ENCODE measurements at regions not wholly inside any gene's neighbourhood (a gene's known extent, or its start where the extent isn't known, plus 50 kb on each side); places are given as distances from the start of the nearest gene placed in this dataset.

DNA sequence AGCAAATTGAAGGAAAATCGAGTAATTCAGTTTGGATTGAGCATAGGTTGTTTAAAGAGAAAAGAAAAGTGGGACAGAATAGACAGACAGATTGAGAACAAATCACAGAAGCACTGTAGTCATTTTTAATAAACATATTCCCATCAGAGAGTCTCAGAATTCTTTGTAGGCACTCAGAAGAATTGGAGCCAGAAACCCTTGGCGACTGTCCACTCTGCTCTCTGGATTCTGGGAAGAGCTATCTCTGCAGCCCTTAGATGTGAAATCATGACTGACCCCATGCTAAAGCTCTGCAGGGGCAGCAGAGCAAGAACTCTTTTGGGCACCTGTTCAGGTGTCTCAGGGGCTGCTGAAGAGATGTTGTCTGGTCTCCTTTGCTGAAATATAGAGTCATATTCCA, 223.7 kb upstream of the KIRREL3 start:
- H3K4me2 ChIP-seq (ENCODE audit: low read depth, low read length) = no peak overlapping the region
- no peak for DNase-seq
- H3K14ac ChIP-seq (replicated peaks; ENCODE audit: low read depth, low read length) = no peak overlapping the region
- no peak overlapping the region for H3K9ac ChIP-seq (ENCODE audit: low read depth, low read length)
- H2AK9ac ChIP-seq (replicated peaks; ENCODE audit: low read depth, low read length, poor library complexity) = no peak overlapping the region
- no peak overlapping the region for H2AK5ac ChIP-seq (ENCODE audit: low read depth, low read length)
- dilution Hi-C loops (cut with HindIII; ENCODE audit: low sequenced_read_pairs, unreplicated experiment) = no loop called here
- no peak overlapping the region for H2BK5ac ChIP-seq (ENCODE audit: low read depth, low read length, poor library complexity, severe bottlenecking)
- TF ChIP-seq, protein P1, sequence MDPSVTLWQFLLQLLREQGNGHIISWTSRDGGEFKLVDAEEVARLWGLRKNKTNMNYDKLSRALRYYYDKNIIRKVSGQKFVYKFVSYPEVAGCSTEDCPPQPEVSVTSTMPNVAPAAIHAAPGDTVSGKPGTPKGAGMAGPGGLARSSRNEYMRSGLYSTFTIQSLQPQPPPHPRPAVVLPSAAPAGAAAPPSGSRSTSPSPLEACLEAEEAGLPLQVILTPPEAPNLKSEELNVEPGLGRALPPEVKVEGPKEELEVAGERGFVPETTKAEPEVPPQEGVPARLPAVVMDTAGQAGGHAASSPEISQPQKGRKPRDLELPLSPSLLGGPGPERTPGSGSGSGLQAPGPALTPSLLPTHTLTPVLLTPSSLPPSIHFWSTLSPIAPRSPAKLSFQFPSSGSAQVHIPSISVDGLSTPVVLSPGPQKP (IDR thresholded peaks at IDR 0.05; ENCODE audit: borderline replicate concordance, low read depth, low read length) = no peak
- TF ChIP-seq MAZ (IDR thresholded peaks at IDR 0.05; ENCODE audit: borderline replicate concordance, low read depth, low read length) = no peak
- no peak for TF ChIP-seq BHLHE40 (IDR thresholded peaks at IDR 0.05; ENCODE audit: low read depth, low read length)
- TF ChIP-seq, protein P2, sequence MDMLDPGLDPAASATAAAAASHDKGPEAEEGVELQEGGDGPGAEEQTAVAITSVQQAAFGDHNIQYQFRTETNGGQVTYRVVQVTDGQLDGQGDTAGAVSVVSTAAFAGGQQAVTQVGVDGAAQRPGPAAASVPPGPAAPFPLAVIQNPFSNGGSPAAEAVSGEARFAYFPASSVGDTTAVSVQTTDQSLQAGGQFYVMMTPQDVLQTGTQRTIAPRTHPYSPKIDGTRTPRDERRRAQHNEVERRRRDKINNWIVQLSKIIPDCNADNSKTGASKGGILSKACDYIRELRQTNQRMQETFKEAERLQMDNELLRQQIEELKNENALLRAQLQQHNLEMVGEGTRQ (IDR thresholded peaks at IDR 0.05; ENCODE audit: low read depth, low read length) = no peak
- TF ChIP-seq, protein P3, sequence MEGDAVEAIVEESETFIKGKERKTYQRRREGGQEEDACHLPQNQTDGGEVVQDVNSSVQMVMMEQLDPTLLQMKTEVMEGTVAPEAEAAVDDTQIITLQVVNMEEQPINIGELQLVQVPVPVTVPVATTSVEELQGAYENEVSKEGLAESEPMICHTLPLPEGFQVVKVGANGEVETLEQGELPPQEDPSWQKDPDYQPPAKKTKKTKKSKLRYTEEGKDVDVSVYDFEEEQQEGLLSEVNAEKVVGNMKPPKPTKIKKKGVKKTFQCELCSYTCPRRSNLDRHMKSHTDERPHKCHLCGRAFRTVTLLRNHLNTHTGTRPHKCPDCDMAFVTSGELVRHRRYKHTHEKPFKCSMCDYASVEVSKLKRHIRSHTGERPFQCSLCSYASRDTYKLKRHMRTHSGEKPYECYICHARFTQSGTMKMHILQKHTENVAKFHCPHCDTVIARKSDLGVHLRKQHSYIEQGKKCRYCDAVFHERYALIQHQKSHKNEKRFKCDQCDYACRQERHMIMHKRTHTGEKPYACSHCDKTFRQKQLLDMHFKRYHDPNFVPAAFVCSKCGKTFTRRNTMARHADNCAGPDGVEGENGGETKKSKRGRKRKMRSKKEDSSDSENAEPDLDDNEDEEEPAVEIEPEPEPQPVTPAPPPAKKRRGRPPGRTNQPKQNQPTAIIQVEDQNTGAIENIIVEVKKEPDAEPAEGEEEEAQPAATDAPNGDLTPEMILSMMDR (conservative IDR thresholded peaks at IDR 0.05; ENCODE audit: low read depth, low read length) = no peak
- no peak for TF ChIP-seq SMC3 (IDR thresholded peaks at IDR 0.05; ENCODE audit: low read depth, low read length)
- TF ChIP-seq MAFK (IDR thresholded peaks at IDR 0.05; ENCODE audit: low read depth, low read length) = no peak
- no peak for TF ChIP-seq RFX5 (IDR thresholded peaks at IDR 0.05; ENCODE audit: low read depth, low read length)
- TF ChIP-seq RCOR1 (IDR thresholded peaks at IDR 0.05; ENCODE audit: insufficient replicate concordance, low read length) = no peak
- intact Hi-C loops (cut with micrococcal nuclease) = no loop called here
- no peak overlapping the region for H4K5ac ChIP-seq (ENCODE audit: low read depth, low read length)
- H3K9me1 ChIP-seq (ENCODE audit: insufficient read depth, low read length) = no peaks in the 10 kb centered on the region
- H4K91ac ChIP-seq (ENCODE audit: insufficient read depth, low read depth, low read length) = no peak overlapping the region
- no peak overlapping the region for H2BK120ac ChIP-seq (ENCODE audit: low read depth, low read length)
- ChIA-PET CTCF (no interaction called here), POLR2A (ENCODE audit: unreplicated experiment) (no interaction called here)
- no peak overlapping the region for H3K18ac ChIP-seq (ENCODE audit: low read depth, low read length)
- no TSS peak for BruUV-seq (replicated peaks)
- no peak overlapping the region for H3K23ac ChIP-seq (ENCODE audit: low read depth, low read length)
- in situ Hi-C loops (cut with MboI; ENCODE audit: low sequenced_read_pairs) = no loop called here
- H2AFZ ChIP-seq (replicated peaks; ENCODE audit: low read length, poor library complexity) = no peak overlapping the region
- no peaks in the 10 kb centered on the region for H3K9me3 ChIP-seq (ENCODE audit: control insufficient read depth, insufficient read depth, low read length)
- ATAC-seq (ENCODE audit: low read depth) = no peak
- no peaks in the 10 kb centered on the region for H3K27me3 ChIP-seq (ENCODE audit: control insufficient read depth, insufficient read depth, low read length)
- no peaks in the 10 kb centered on the region for H3K36me3 ChIP-seq (ENCODE audit: control insufficient read depth, insufficient read depth, low read length)
- no peaks in the 10 kb centered on the region for H4K20me1 ChIP-seq (ENCODE audit: insufficient read depth, low read length)
- no peak overlapping the region for H2BK20ac ChIP-seq (ENCODE audit: low read depth, low read length)
- no peak overlapping the region for H4K8ac ChIP-seq (ENCODE audit: low read depth in 2 of 2, low read length in 2 of 2)
- WGBS, 2 experiments (ENCODE audit: extremely low coverage in 2 of 2, insufficient read length in 1 of 2) = no CpG with 5 or more reads among the region's 2 CpGs
- no peak overlapping the region for H2BK15ac ChIP-seq (ENCODE audit: low read depth, low read length)
- no peak overlapping the region for H3K56ac ChIP-seq (ENCODE audit: extremely low read depth, insufficient read depth, low read length)
- H3K4me3 ChIP-seq (ENCODE audit: insufficient read depth, low read depth, low read length) = no peak overlapping the region
- no peak overlapping the region for H3K27ac ChIP-seq (ENCODE audit: insufficient read depth, low read length)
- no peaks in the 10 kb centered on the region for H3K79me1 ChIP-seq (ENCODE audit: low read depth in 1 of 2, low read length in 2 of 2)
- no peak overlapping the region for H3K4ac ChIP-seq (ENCODE audit: low read depth, low read length)
- no peaks in the 10 kb centered on the region for H3K4me1 ChIP-seq (ENCODE audit: control insufficient read depth, insufficient read depth, low read length)
